Amygdala (tissue), 56 donors: ENCODE measurements at regions not wholly inside any gene's neighbourhood (a gene's known extent, or its start where the extent isn't known, plus 50 kb on each side); places are given as distances from the start of the nearest gene placed in this dataset.
"Not testable (repeated sequence)": the region's sequence is repeated elsewhere in the genome, so short reads cannot be mapped to it uniquely, and the experiment has no call there.

Experiments
- DNase-seq, 56 donors: peaks; one replicate each; lab custom pipeline; 2025; lab: John Stamatoyannopoulos, UW

GRCh38 chr12:46981622-46982021 lies 97.8 kb upstream of the PCED1B start:
- no peak for DNase-seq

GRCh38 chr12:46982629-46983392 lies 96.6 kb upstream of the PCED1B start:
- DNase-seq: no peak

- DNase-seq: no peak
Observed at GRCh38 chr12:46983393-46983793, 96.0 kb upstream of the PCED1B start.

GRCh38 chr12:46983959-46984841 lies 95.2 kb upstream of the PCED1B start:
- peak in 6 of 56 donors; percentile 1 to 15 (median 6) for DNase-seq

- no peak for DNase-seq
Observed at GRCh38 chr12:46985816-46986215, 93.6 kb upstream of the PCED1B start.

- DNase-seq: not testable (repeated sequence)
Observed at GRCh38 chr12:46988122-46988521, 91.3 kb upstream of the PCED1B start.

- DNase-seq: no peak
Observed at GRCh38 chr12:46990211-46990610, 89.2 kb upstream of the PCED1B start.

- not testable (repeated sequence) for DNase-seq
Observed at GRCh38 chr12:46992051-46992450, 87.4 kb upstream of the PCED1B start.

- DNase-seq: no peak
Observed at GRCh38 chr12:46998811-46999368, 80.5 kb upstream of the PCED1B start.

GRCh38 chr12:47004634-47005033 lies 74.8 kb upstream of the PCED1B start:
- DNase-seq: no peak

GRCh38 chr12:47007048-47007447 lies 72.4 kb upstream of the PCED1B start:
- no peak for DNase-seq

- DNase-seq: no peak
Observed at GRCh38 chr12:47012552-47012951, 66.9 kb upstream of the PCED1B start.

GRCh38 chr12:47014474-47014873 lies 64.9 kb upstream of the PCED1B start:
- DNase-seq: no peak

GRCh38 chr12:47015381-47015780 lies 64.0 kb upstream of the PCED1B start:
- DNase-seq: no peak

- no peak for DNase-seq
Observed at GRCh38 chr12:47017041-47017713, 62.2 kb upstream of the PCED1B start.

GRCh38 chr12:47017901-47018475 lies 61.4 kb upstream of the PCED1B start:
- DNase-seq: no peak

- no peak for DNase-seq
Observed at GRCh38 chr12:47020211-47020821, 59.1 kb upstream of the PCED1B start.

- DNase-seq: peak in 2 of 56 donors; percentile 6 to 50
Observed at GRCh38 chr12:47021298-47021697, 58.1 kb upstream of the PCED1B start.

GRCh38 chr12:47022296-47022695 lies 57.1 kb upstream of the PCED1B start:
- no peak for DNase-seq

GRCh38 chr12:47023311-47023710 lies 56.1 kb upstream of the PCED1B start:
- no peak for DNase-seq
